CD4-positive, alpha-beta T cell treated with Interleukin-17A for 4 hours (primary cell): ENCODE measurements at regions not wholly inside any gene's neighbourhood (a gene's known extent, or its start where the extent isn't known, plus 50 kb on each side); places are given as distances from the start of the nearest gene placed in this dataset.

Experiments
- DNase-seq: peaks from one replicate; pipeline ENCODE4 v3.0.0-alpha.2; 2020; ENCODE audit warnings: mixed read lengths

- DNase-seq: no peak
Observed at GRCh38 chr19:29092712-29093552, 120.0 kb downstream of the UQCRFS1 start.

- DNase-seq: no peak
Observed at GRCh38 chr19:29090783-29091526, 122.0 kb downstream of the UQCRFS1 start.

GRCh38 chr19:29089315-29089870 lies 123.6 kb downstream of the UQCRFS1 start:
- no peak for DNase-seq

GRCh38 chr19:29088761-29089160 lies 124.2 kb downstream of the UQCRFS1 start:
- DNase-seq: no peak

GRCh38 chr19:29086646-29087045 lies 126.3 kb downstream of the UQCRFS1 start:
- no peak for DNase-seq

GRCh38 chr19:29086182-29086581 lies 126.8 kb downstream of the UQCRFS1 start:
- no peak for DNase-seq

- DNase-seq: no peak
Observed at GRCh38 chr19:29085630-29086029, 127.3 kb downstream of the UQCRFS1 start.

- DNase-seq: no peak
Observed at GRCh38 chr19:29085206-29085605, 127.7 kb downstream of the UQCRFS1 start.

GRCh38 chr19:29084266-29084665 lies 128.7 kb downstream of the UQCRFS1 start:
- DNase-seq: no peak

- no peak for DNase-seq
Observed at GRCh38 chr19:29083863-29084262, 129.1 kb downstream of the UQCRFS1 start.

- DNase-seq: no peak
Observed at GRCh38 chr19:29079356-29080032, 133.5 kb downstream of the UQCRFS1 start.

GRCh38 chr19:29076963-29077362 lies 136.0 kb downstream of the UQCRFS1 start:
- no peak for DNase-seq

GRCh38 chr19:29076161-29076560 lies 136.8 kb downstream of the UQCRFS1 start:
- DNase-seq: no peak

- DNase-seq: no peak
Observed at GRCh38 chr19:29075149-29075548, 137.8 kb downstream of the UQCRFS1 start.

GRCh38 chr19:29074579-29074978 lies 138.4 kb downstream of the UQCRFS1 start:
- DNase-seq: no peak

GRCh38 chr19:29067831-29068230 lies 145.1 kb downstream of the UQCRFS1 start:
- DNase-seq: no peak

- DNase-seq: no peak
Observed at GRCh38 chr19:29062475-29063435, 150.2 kb downstream of the UQCRFS1 start.

GRCh38 chr19:29060813-29061364 lies 152.1 kb downstream of the UQCRFS1 start:
- no peak for DNase-seq

- DNase-seq: no peak
Observed at GRCh38 chr19:29056535-29056934, 156.4 kb downstream of the UQCRFS1 start.

- DNase-seq: no peak
Observed at GRCh38 chr19:29054886-29055675, 157.9 kb downstream of the UQCRFS1 start.

GRCh38 chr19:29048873-29049272 lies 164.1 kb downstream of the UQCRFS1 start:
- DNase-seq: no peak
